ENCODE measurements at regions not wholly inside any gene's neighbourhood (a gene's known extent, or its start where the extent isn't known, plus 50 kb on each side); places are given as distances from the start of the nearest gene placed in this dataset.

GRCh38 chr2:15765211-15765610, 173.5 kb downstream of the DDX1 start:
- DNase-seq (ENCODE audit: low read depth in 2 of 2): no peak

DNA sequence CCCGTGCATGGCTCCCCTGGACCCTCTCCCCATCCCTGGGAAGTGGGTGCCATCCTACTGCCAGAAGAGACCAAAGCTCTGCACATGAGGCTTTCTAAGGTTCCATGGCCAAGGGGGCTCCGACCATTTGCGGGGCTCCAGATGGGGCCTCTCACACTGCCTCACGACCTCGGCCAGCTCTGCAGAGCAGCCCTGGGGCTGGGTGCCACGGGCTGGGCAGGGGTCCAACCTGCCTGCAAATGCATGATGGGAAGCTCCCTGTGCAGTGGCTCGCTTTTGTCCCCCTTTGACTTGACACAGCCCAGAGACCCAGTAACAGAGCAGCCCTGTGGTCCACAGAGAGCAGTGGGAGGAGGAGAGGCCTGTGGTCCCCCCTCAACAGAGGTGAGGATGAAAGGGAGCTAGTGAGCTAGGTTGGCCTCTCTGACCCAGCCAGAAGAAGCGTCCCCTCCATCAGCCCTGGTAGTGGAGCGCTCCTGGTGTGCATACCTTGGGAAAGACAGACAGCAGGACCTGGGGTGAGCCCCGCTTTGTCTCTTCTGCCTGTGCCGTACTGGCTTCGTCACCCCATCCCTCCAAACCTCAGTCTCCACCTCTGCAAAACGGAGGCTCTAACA, 174.1 kb downstream of the DDX1 start:
- no peak for DNase-seq (ENCODE audit: low read depth in 2 of 2)

GRCh38 chr2:15766303-15766861, 174.0 kb upstream of the MYCN start:
- DNase-seq (ENCODE audit: low read depth in 2 of 2): no peak

GRCh38 chr2:15766911-15767597, 173.3 kb upstream of the MYCN start:
- DNase-seq (ENCODE audit: low read depth in 2 of 2): no peak

DNA sequence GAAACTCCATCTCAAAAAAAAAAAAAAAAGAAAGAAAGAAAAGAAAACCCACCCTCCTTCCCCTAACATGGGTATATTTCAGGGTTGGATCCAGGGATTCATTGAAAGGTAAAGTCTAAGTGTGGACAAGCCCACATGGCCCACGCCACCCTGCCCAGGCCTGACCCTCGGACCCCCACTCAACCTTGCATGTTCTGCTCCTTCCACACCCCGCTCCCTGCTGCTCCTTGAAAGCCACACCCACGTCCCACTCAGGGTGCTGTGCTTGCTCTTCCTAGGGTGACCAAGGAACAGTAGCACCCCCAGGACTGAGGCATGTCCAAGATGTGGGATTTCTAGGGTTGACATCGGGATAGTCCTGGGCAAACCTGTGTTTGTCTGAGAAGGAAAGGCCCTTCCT, 172.7 kb upstream of the MYCN start:
- no peak for DNase-seq (ENCODE audit: low read depth in 2 of 2)

GRCh38 chr2:15768142-15768541, 172.2 kb upstream of the MYCN start:
- no peak for DNase-seq (ENCODE audit: low read depth in 2 of 2)

DNA sequence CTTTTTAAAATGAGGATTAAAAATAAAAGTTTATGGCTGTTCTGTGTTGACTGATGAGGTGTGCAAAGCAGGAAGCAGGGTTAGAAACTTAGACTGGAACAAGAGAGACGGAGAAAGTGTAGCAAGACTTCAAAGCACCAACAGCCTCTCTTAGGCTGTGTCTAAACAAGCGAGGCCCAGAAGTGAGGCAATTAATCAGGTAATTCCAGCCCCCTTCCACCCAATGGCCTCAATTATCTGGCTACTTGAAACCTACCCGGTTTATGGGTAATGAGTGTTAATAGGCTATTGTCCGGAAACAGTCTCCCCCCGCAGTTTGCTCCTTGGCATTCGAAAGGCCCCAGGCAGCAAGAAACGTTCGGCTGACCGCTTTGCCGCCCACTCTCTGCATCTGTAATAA, 171.7 kb upstream of the MYCN start:
- DNase-seq (ENCODE audit: low read depth in 2 of 2): no peak

DNA sequence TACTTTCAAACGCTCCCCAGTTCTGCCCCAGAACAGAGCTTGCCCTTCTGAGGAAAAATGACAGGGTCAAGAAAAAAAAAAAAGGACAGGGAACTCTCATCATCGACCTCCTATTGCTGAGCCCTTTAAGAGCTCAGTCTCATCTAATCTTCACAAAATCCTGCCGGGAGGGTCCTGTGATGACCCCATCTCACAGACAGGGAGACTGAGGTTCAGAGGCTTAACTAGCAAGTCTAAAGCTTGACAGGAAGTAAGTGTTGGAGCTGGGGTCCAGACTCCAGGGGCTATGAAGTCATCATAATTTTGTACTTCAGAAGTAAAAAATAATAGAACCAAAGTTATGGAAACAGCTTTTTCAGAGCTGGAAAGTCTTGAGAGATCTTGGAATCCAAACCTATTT, 171.1 kb upstream of the MYCN start:
- DNase-seq (ENCODE audit: low read depth in 2 of 2): no peak

- no peak for DNase-seq (ENCODE audit: low read depth in 2 of 2)
These were observed 170.4 kb upstream of the MYCN start for GRCh38 chr2:15769676-15770547.

DNA sequence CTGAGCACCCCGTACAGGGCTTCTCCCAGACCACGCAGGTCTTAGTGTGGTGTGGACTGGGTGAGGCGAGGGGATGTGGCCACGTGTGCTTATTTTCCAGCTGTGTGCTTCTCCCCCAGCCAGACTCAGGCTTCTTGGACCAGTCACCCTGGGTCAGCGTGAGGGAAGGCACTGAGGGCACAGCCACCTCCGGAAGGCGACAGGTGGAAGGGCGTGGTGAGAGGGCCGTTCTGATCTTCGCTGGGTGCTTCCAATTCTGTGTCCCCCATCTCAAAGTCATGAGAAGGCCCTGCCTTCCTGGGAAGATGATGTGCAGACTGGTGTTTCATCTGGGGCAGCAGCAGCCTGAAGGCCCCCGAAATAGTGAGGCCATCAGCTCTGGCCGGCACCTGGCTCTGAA, 169.7 kb upstream of the MYCN start:
- DNase-seq (ENCODE audit: low read depth in 2 of 2): no peak

GRCh38 chr2:15771124-15771523, 169.2 kb upstream of the MYCN start:
- no peak for DNase-seq (ENCODE audit: low read depth in 2 of 2)

GRCh38 chr2:15772086-15772595, 168.2 kb upstream of the MYCN start:
- no peak for DNase-seq (ENCODE audit: low read depth in 2 of 2)

GRCh38 chr2:15772681-15773080, 167.7 kb upstream of the MYCN start:
- DNase-seq (ENCODE audit: low read depth in 2 of 2): no peak

GRCh38 chr2:15773204-15773603, 167.1 kb upstream of the MYCN start:
- no peak for DNase-seq (ENCODE audit: low read depth in 2 of 2)

- DNase-seq (ENCODE audit: low read depth in 2 of 2): no peak
These were observed 166.5 kb upstream of the MYCN start for GRCh38 chr2:15773846-15774245.

DNA sequence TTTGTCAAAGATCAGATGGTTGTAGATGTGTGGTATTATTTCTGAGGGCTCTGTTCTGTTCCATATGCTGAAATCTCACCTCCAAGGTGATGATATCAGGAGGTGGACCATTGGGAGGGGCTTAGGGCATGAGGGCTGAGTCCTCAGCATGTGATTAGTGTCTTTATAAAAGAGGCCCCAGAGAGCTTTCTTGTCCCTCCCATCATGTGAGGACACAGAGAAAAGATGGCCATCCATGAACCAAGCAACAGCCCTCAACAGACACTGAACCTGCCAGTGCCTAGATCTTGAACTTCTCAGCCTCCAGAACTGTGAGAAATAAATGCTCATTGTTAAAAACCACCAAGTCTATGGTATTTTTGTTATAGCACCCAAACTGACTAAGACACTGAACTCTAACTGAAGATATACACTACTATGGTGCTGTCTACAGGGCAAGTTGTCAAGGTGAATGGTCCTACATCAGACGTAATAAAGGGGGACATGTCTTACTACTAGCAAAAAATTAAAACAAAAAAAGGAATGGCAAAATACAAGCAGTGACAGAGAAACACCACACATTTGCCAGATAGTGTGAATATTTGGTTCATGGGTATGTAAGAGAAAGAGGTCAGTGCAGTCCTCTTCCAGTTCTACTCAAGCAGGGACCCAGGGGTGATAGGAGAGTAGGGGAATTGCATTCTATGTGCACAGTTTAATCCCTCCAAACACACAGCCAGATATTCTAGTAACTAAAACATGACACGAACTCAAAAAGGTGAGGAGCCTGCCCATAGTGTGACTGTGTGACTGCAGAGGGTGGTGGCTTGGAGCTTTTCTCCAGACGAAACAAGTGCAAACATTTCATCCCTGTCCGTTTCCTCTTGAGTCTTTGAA, 164.4 kb upstream of the MYCN start:
- no peak for DNase-seq (ENCODE audit: low read depth in 2 of 2)

GRCh38 chr2:15776629-15776919, 163.8 kb upstream of the MYCN start:
- DNase-seq (ENCODE audit: low read depth in 2 of 2): no peak

GRCh38 chr2:15776992-15777702, 163.2 kb upstream of the MYCN start:
- no peak for DNase-seq (ENCODE audit: low read depth in 2 of 2)

DNA sequence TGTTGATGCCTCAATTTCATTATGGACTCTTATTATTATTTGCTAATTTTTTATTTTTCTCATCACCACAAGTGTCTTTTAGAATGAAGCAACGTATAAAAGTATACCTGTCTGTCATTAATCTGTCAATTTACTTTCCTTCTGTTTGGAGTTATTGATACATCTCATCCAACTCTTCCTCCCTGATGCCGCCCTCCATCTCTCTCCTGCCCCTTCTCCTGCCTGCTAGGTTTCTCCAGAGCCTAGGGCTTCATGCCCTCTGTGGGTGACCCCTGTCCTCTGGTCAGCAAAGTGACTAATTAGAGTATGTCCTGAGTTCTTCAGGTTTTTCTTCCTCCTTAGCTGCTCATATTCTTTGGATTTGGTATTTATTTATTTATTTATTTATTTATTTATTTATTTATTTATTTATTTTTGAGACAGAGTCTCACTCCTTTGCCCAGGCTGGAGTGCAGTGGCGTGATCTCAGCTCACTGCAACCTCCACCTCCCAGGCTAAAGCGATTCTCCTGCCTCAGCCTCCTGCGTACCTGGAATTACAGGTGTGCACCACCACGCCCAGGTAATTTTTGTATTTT, 162.5 kb upstream of the MYCN start:
- no peak for DNase-seq (ENCODE audit: low read depth in 2 of 2)

DNA sequence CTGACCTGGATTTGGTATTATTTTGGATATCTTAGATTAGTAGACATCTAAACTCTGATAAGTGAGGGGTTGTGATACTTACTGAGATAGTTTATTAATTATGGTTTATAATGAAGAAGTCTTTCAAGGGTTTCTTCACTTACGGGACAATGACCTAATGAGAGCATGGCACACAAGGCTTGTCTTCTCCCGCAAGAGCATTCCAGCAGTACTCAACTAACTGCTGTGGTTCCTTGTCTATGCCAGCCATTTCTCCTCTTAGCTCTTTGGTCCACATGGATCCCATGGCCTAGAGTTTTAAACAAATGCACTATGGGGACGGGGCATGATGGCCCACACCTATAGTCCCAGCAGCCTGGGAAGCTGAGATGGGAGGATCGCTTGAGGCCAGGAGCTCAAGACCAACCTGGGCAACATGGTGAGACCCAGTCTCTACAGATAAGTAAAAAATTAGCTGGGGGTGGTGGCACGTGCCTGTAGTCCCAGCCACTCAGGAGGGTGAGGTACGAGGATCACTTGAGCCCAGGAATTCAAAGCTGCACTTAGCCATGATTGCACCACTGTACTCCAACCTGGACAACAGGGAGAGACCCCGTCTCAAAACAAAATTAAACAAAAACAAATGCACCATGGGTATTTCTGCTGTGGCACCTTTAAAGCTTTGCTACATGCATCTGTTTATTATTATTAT, 161.7 kb upstream of the MYCN start:
- no peak for DNase-seq (ENCODE audit: low read depth in 2 of 2)
